ENCODE measurements at regions not wholly inside any gene's neighbourhood (a gene's known extent, or its start where the extent isn't known, plus 50 kb on each side); places are given as distances from the start of the nearest gene placed in this dataset.

GRCh38 chr3:5678248-5678647 lies 490.7 kb downstream of the EDEM1 start:
- TF ChIP-seq CTCF (IDR thresholded peaks at IDR 0.05; ENCODE audit: insufficient read depth, low read length, poor library complexity, severe bottlenecking) (no peak), EZH2phosphoT487 (conservative IDR thresholded peaks at IDR 0.05; ENCODE audit: low read length) (no peak)
